IMR-90 (cell line): ENCODE measurements at regions not wholly inside any gene's neighbourhood (a gene's known extent, or its start where the extent isn't known, plus 50 kb on each side); places are given as distances from the start of the nearest gene placed in this dataset.
A peak's percentile ranks its signal among the peaks of the same experiment; 100 is the strongest.

Experiments
- ATAC-seq: fragments of 200-7000 bp; cut with Tn5 transposase; 2 replicates; pipeline ENCODE4 v1.9.1; 2020; ENCODE audit warnings: low read depth, mild to moderate bottlenecking, moderate library complexity
- BruUV-seq: library from RNA; stranded (reverse); fragments of 400-500 nt; replicated peaks from 2 replicates; lab custom pipeline; 2021; lab: Mats Ljungman, UMichigan
- CTCF ChIA-PET: fragments of 300-600 bp; formaldehyde crosslinking; extraction: SDS; loops from one replicate; lab custom pipeline; 2021; ENCODE audit warnings: antibody characterized with exemption; lab: Yijun Ruan, JAX
- POLR2A ChIA-PET: fragments of 300-600 bp; sonication (Branson Sonifier 250); formaldehyde crosslinking; loops from one replicate; lab custom pipeline; 2022; ENCODE audit warnings: antibody characterized with exemption; ENCODE audit not compliant: unreplicated experiment; lab: Charles Lee
- DNase-seq: peaks from one replicate; pipeline ENCODE4 v3.0.0; 2013
- H2AFZ ChIP-seq: replicated peaks from 2 replicates; pipeline ENCODE3; 2013; ENCODE audit warnings: low read length, mild to moderate bottlenecking; ENCODE audit not compliant: poor library complexity
- H2AK5ac ChIP-seq: 2 replicates; pipeline ENCODE4 v1.6.1; 2013; ENCODE audit warnings: low read depth, low read length, inconsistent platforms
- H2AK9ac ChIP-seq: replicated peaks from 2 replicates; pipeline ENCODE3; 2013; ENCODE audit warnings: mild to moderate bottlenecking, low read depth, low read length, moderate library complexity; ENCODE audit not compliant: poor library complexity
- H2BK120ac ChIP-seq: 2 replicates; pipeline ENCODE4 v1.6.1; 2013; ENCODE audit warnings: low read depth, low read length, inconsistent platforms
- H2BK15ac ChIP-seq: 3 replicates; pipeline ENCODE4 v1.6.1; 2013; ENCODE audit warnings: low read depth, low read length, inconsistent platforms
- H2BK20ac ChIP-seq: 2 replicates; pipeline ENCODE4 v1.6.1; 2013; ENCODE audit warnings: low read depth, mild to moderate bottlenecking, inconsistent platforms, low read length, moderate library complexity
- H2BK5ac ChIP-seq: 2 replicates; pipeline ENCODE4 v1.6.1; 2013; ENCODE audit warnings: mild to moderate bottlenecking, low read depth, low read length, inconsistent platforms; ENCODE audit not compliant: poor library complexity, severe bottlenecking
- H3K14ac ChIP-seq: replicated peaks from 2 replicates; pipeline ENCODE4 v1.6.1; 2013; ENCODE audit warnings: low read depth, low read length, inconsistent platforms
- H3K18ac ChIP-seq: 2 replicates; pipeline ENCODE4 v1.6.1; 2013; ENCODE audit warnings: low read depth, low read length, control low read depth
- H3K23ac ChIP-seq: 2 replicates; pipeline ENCODE4 v1.6.1; 2013; ENCODE audit warnings: low read depth, low read length, inconsistent platforms
- H3K27ac ChIP-seq: 2 replicates; pipeline ENCODE4 v1.5.1; 2013; ENCODE audit warnings: mild to moderate bottlenecking, control low read depth, low read length; ENCODE audit not compliant: insufficient read depth
- H3K27me3 ChIP-seq: 2 replicates; pipeline ENCODE4 v1.6.1; 2013; ENCODE audit warnings: low read length; ENCODE audit not compliant: control insufficient read depth, insufficient read depth
- H3K36me3 ChIP-seq: 2 replicates; pipeline ENCODE4 v1.6.1; 2013; ENCODE audit warnings: low read length, mixed read lengths; ENCODE audit not compliant: control insufficient read depth, insufficient read depth
- H3K4ac ChIP-seq: 2 replicates; pipeline ENCODE4 v1.6.1; 2013; ENCODE audit warnings: low read depth, low read length, inconsistent platforms
- H3K4me1 ChIP-seq: 2 replicates; pipeline ENCODE4 v1.6.1; 2013; ENCODE audit warnings: low read length, mixed read lengths; ENCODE audit not compliant: control insufficient read depth, insufficient read depth
- H3K4me2 ChIP-seq: 2 replicates; pipeline ENCODE4 v1.6.1; 2013; ENCODE audit warnings: low read depth, mild to moderate bottlenecking, control low read depth, low read length, moderate library complexity
- H3K4me3 ChIP-seq: 2 replicates; pipeline ENCODE4 v1.5.1; 2013; ENCODE audit warnings: low read depth, mild to moderate bottlenecking, control low read depth, low read length, moderate library complexity; ENCODE audit not compliant: insufficient read depth
- H3K56ac ChIP-seq: 2 replicates; pipeline ENCODE4 v1.6.1; 2013; ENCODE audit warnings: low read length, inconsistent platforms; ENCODE audit not compliant: insufficient read depth; ENCODE audit errors: extremely low read depth
- H3K79me1 ChIP-seq, 2 experiments: 2 replicates each; pipeline ENCODE4 v1.6.1; 2013; ENCODE audit warnings: low read length in 2 of 2, inconsistent platforms in 1 of 2, low read depth in 1 of 2
- H3K9ac ChIP-seq: 2 replicates; pipeline ENCODE4 v1.6.1; 2013; ENCODE audit warnings: low read depth, low read length, control low read depth
- H3K9me1 ChIP-seq: 2 replicates; pipeline ENCODE4 v1.6.1; 2013; ENCODE audit warnings: low read length, inconsistent platforms; ENCODE audit not compliant: insufficient read depth
- H3K9me3 ChIP-seq: 2 replicates; pipeline ENCODE4 v1.6.1; 2013; ENCODE audit warnings: low read length; ENCODE audit not compliant: control insufficient read depth, insufficient read depth
- H4K20me1 ChIP-seq: 2 replicates; pipeline ENCODE4 v1.6.1; 2013; ENCODE audit warnings: low read length, inconsistent platforms; ENCODE audit not compliant: insufficient read depth
- H4K5ac ChIP-seq: 2 replicates; pipeline ENCODE4 v1.6.1; 2013; ENCODE audit warnings: mild to moderate bottlenecking, low read depth, low read length, control low read depth
- H4K8ac ChIP-seq, 2 experiments: 2 replicates each; pipeline ENCODE4 v1.6.1; 2013; ENCODE audit warnings: low read depth in 2 of 2, low read length in 2 of 2, control low read depth in 1 of 2, inconsistent platforms in 1 of 2
- H4K91ac ChIP-seq: 2 replicates; pipeline ENCODE4 v1.6.1; 2013; ENCODE audit warnings: low read depth, low read length, inconsistent platforms; ENCODE audit not compliant: insufficient read depth
- CEBPB ChIP-seq: IDR thresholded peaks from 2 replicates; pipeline ENCODE4 v1.6.1; 2012; ENCODE audit warnings: low read depth, low read length, improper control_type of control experiment
- CHD1 ChIP-seq: IDR thresholded peaks from 2 replicates; pipeline ENCODE4 v1.6.1; 2012; ENCODE audit warnings: low read depth, low read length, improper control_type of control experiment
- MAZ ChIP-seq: IDR thresholded peaks from 2 replicates; pipeline ENCODE4 v1.6.1; 2012; ENCODE audit warnings: low read depth, mild to moderate bottlenecking, low read length, improper control_type of control experiment, moderate library complexity, borderline replicate concordance
- MXI1 ChIP-seq: IDR thresholded peaks from 2 replicates; pipeline ENCODE4 v1.6.1; 2012; ENCODE audit warnings: low read depth, mild to moderate bottlenecking, low read length, moderate library complexity, borderline replicate concordance
- RFX5 ChIP-seq: IDR thresholded peaks from 2 replicates; pipeline ENCODE4 v1.8.0; 2012; ENCODE audit warnings: low read depth, mild to moderate bottlenecking, low read length, moderate library complexity
- WGBS, 2 experiments: methylation state at CpG; one replicate each; pipeline versions ENCODE4 v1.1.5 to v1.1.7; 2013; ENCODE audit warnings: missing lambda C conversion rate in 2 of 2; ENCODE audit not compliant: insufficient read length in 1 of 2; ENCODE audit errors: extremely low coverage in 2 of 2; 5-methylcytosine and 5-hydroxymethylcytosine counted together
- dilution Hi-C: fragments of 300-500 bp; cut with HindIII; formaldehyde crosslinking; loops from one replicate; pipeline ENCODE4 v1.14.3; 2018; ENCODE audit warnings: low sequenced_read_pairs; ENCODE audit not compliant: unreplicated experiment
- in situ Hi-C: fragments of 300-500 bp; cut with MboI; formaldehyde crosslinking; loops from 3 replicates; pipeline ENCODE4 v1.14.3; 2019; ENCODE audit warnings: low sequenced_read_pairs, inconsistent platforms, mixed read lengths
- intact Hi-C: fragments of 100-400 bp; cut with micrococcal nuclease; formaldehyde crosslinking; loops from 2 replicates; pipeline ENCODE4 v1.10.0; 2022
- TF ChIP-seq, protein P1 (sequence below): conservative IDR thresholded peaks from 2 replicates; pipeline ENCODE4 v1.5.1; 2012; ENCODE audit warnings: mild to moderate bottlenecking, low read depth, low read length, improper control_type of control experiment

DNA sequence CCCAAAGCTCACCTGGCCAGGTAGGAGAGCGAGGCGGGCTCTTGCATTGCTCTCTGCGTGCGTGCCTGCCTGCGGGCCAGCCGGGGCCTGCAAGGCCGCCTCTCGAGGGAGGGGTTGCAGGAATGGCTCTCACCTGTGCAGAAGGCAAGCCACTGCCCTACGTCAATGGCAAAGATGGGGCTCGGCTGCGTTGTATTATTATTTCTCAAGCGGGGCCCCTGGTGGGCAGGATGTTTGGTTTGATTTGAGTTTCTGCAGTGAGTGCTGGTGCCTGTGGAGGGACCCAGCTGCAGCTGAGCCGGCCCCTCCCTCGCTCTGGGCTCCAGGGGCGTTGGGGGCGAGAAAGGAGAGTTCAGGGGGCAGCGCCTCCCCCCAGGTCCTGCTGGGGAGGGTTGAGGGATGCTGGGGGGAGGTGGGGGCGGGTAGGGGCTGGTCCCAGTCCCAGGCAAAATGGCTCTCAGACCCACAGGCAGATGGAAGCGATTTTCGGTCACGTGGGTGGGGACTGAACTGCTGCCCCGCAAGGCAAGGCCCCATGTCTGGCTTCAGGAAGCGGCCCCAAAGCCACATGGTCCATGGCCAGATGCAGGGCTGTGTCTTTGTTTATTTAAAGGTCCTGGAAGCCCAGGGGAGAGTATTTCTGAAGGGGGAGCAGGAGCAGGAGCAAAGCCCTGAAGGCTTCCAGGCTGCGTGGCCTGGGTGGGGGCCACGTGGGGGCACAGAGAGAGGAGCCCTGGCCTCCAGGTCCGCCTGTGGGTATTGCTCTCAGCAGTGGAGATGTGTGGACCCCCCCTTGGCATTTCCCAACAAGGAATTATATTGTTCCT lies 338.8 kb downstream of the SEC14L1 start (continued):
- TF ChIP-seq MAZ (no peak), MXI1 (no peak)

DNA sequence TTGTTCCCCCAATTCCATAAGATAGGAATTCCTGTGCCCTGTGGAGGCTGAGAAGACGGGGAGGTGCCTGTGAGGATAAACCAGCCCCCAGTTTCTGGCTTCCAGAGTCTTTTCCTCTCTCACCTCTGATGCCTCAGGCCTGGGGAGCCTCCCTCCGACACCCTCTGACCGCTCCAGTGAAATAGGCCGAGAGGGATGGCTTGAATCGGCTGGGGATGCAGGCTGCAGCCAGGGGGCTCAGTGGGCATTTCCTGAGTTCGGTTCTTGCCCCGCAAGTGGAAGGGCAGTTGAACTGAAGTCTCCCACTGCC lies 339.4 kb downstream of the SEC14L1 start:
- peak overlapping the region; percentile 24; the same call in 1 of the 2 replicates for H2AK5ac ChIP-seq
- whole genome bisulfite sequencing, 2 experiments = 55% methylated on average over 4 of the region's 7 CpGs; no CpG with 5 or more reads in 1 of the 2 experiments
- peaks cover 44% of the 10 kb centered on the region for H3K4me1 ChIP-seq
- H3K79me1 ChIP-seq = peaks cover 36 to 97% of the 10 kb centered on the region in 2 experiments
- peak overlapping the region; percentile 58; the same call in 1 of the 2 replicates for H3K14ac ChIP-seq
- H2BK5ac ChIP-seq = no peak overlapping the region
- intact Hi-C loops (no loop called here), in situ Hi-C loops (no loop called here), dilution Hi-C loops (no loop called here)
- H2BK15ac ChIP-seq = no peak overlapping the region
- no peak overlapping the region for H4K8ac ChIP-seq
- no peak overlapping the region for H3K56ac ChIP-seq
- peak overlapping the region; percentile 79 for H2AK9ac ChIP-seq
- H3K9me3 ChIP-seq = no peaks in the 10 kb centered on the region
- peak overlapping the region; percentile 32; the same call in 1 of the 2 replicates for H3K4ac ChIP-seq
- H3K18ac ChIP-seq = no peak overlapping the region
- no peak overlapping the region for H3K9ac ChIP-seq
- no peak for ATAC-seq
- peaks cover 31% of the 10 kb centered on the region for H3K9me1 ChIP-seq
- peak overlapping the region; percentile 38; the same call in 1 of the 2 replicates for H2BK120ac ChIP-seq
- H4K5ac ChIP-seq = no peak overlapping the region
- H3K36me3 ChIP-seq = peaks cover 24% of the 10 kb centered on the region
- H3K27me3 ChIP-seq = no peaks in the 10 kb centered on the region
- ChIA-PET CTCF (no interaction called here), POLR2A (no interaction called here)
- BruUV-seq = no TSS peak
- H3K4me2 ChIP-seq = no peak overlapping the region
- H3K23ac ChIP-seq = no peak overlapping the region
- H2AFZ ChIP-seq = no peak overlapping the region
- peaks cover 100% of the 10 kb centered on the region for H4K20me1 ChIP-seq
- TF ChIP-seq, protein P1, sequence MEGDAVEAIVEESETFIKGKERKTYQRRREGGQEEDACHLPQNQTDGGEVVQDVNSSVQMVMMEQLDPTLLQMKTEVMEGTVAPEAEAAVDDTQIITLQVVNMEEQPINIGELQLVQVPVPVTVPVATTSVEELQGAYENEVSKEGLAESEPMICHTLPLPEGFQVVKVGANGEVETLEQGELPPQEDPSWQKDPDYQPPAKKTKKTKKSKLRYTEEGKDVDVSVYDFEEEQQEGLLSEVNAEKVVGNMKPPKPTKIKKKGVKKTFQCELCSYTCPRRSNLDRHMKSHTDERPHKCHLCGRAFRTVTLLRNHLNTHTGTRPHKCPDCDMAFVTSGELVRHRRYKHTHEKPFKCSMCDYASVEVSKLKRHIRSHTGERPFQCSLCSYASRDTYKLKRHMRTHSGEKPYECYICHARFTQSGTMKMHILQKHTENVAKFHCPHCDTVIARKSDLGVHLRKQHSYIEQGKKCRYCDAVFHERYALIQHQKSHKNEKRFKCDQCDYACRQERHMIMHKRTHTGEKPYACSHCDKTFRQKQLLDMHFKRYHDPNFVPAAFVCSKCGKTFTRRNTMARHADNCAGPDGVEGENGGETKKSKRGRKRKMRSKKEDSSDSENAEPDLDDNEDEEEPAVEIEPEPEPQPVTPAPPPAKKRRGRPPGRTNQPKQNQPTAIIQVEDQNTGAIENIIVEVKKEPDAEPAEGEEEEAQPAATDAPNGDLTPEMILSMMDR = 0 out of 2 replicates have a peak, but pooled peaks have one; percentile 1
- no peak for TF ChIP-seq MXI1
- no peak for TF ChIP-seq CHD1
- no peak for TF ChIP-seq MAZ
- no peak for TF ChIP-seq CEBPB
- TF ChIP-seq RFX5 = no peak
- no peak for DNase-seq
- H2BK20ac ChIP-seq = no peak overlapping the region
- H3K4me3 ChIP-seq = no peak overlapping the region
- no peak overlapping the region for H4K91ac ChIP-seq
- peak overlapping the region; percentile 4; the same call in 1 of the 2 replicates for H3K27ac ChIP-seq
